Astrocyte of the cerebellum (primary cell): ENCODE measurements at regions not wholly inside any gene's neighbourhood (a gene's known extent, or its start where the extent isn't known, plus 50 kb on each side); places are given as distances from the start of the nearest gene placed in this dataset.

ENCODE experiments used
- DNase-seq: peaks from one replicate; pipeline ENCODE4 v3.0.0-alpha.2; 2011; ENCODE audit warnings: low read depth
- H3K4me3 ChIP-seq: 2 replicates; pipeline ENCODE4 v1.5.1; 2011; ENCODE audit warnings: mild to moderate bottlenecking, low read depth, low read length, moderate library complexity
- CTCF ChIP-seq: IDR thresholded peaks from 2 replicates; pipeline ENCODE4 v1.5.1; 2012; ENCODE audit warnings: low read length, low read depth, moderate library complexity, mild to moderate bottlenecking; ENCODE audit errors: missing control alignments
- in situ Hi-C: cut with HindIII; loops from 2 replicates; pipeline ENCODE4 v1.10.0; 2017; ENCODE audit warnings: low sequenced_read_pairs

DNA sequence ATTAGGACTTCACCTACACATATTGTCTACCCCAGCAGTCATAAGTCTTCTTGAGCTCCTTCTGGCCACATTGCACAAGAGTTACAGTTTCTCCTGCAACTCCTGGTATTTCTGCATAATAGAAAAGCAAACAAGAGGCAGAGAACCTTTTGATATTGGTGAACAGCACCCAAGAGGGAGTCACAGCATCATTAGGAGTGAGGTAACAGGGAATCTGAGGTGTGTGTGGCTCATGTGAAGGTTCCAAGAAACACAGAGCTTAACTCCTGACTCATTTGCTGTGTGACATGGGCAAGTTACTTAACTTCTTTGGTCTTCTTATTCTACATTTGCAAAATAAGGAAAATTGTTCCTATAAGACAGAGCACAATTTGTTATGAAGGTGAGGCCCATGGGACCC is 374.6 kb downstream of the INSC start:
- in situ Hi-C loops, result no loop called here
- H3K4me3 ChIP-seq, result no peak overlapping the region
- DNase-seq, result no peak
- TF ChIP-seq CTCF, result no peak

GRCh38 chr11:15490535-15490934 is 375.8 kb downstream of the INSC start:
- DNase-seq, result no peak
- no peak for TF ChIP-seq CTCF
- H3K4me3 ChIP-seq, result no peak overlapping the region
- in situ Hi-C loops, result no loop called here

DNA sequence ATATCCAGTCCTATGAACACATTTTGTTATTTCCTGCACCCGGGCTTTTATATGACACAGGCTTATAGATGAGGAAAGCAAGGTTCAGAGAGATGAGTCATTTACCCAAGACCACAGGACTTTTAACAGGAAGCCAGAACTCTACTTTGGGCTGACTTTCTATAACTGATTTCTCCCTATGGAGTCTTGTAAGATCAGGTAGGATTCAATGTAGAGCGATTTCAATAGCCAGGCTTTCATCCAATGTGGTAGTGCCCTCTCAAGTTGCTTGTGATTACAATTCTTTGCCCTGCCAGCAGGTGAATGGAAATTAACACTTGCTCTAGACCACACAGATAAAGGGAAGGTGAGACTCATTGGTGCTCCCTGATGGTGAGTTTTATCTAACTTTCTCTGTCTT is 378.3 kb downstream of the INSC start:
- no peak overlapping the region for H3K4me3 ChIP-seq
- TF ChIP-seq CTCF, result no peak
- peak; percentile 64 for DNase-seq
- in situ Hi-C loops, result no loop called here

GRCh38 chr11:15493921-15494620 is 379.3 kb downstream of the INSC start:
- no peak overlapping the region for H3K4me3 ChIP-seq
- no peak for TF ChIP-seq CTCF
- in situ Hi-C loops, result no loop called here
- no peak for DNase-seq

DNA sequence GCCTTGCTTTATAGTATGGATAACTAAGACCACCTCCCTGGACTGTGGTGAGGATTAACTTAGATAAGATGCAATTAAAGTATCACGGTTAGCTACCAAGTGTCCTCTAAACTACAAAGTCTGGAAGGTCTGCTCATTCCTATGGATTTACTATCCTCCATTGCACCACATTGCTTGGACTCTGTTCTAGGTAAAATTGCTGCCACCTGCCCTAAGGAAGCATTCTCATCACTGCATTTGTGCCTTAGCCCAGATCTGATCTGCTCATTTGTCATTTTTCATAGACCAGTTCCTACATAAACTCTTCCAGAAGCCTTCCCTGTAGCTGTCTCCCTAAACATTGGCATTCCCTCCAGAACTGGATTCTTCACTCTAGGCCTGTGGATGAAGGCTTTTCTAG is 380.0 kb downstream of the INSC start:
- no peak overlapping the region for H3K4me3 ChIP-seq
- in situ Hi-C loops, result no loop called here
- DNase-seq, result no peak
- no peak for TF ChIP-seq CTCF

- in situ Hi-C loops, result no loop called here
- TF ChIP-seq CTCF, result no peak
- DNase-seq, result no peak
- no peak overlapping the region for H3K4me3 ChIP-seq
These were observed 380.7 kb downstream of the INSC start for GRCh38 chr11:15495462-15495861.
